GM19043 (cell line): ENCODE measurements at regions not wholly inside any gene's neighbourhood (a gene's known extent, or its start where the extent isn't known, plus 50 kb on each side); places are given as distances from the start of the nearest gene placed in this dataset.
"Not testable (repeated sequence)": the region's sequence is repeated elsewhere in the genome, so short reads cannot be mapped to it uniquely, and the experiment has no call there.

Source experiments
- ATAC-seq: cut with Tn5 transposase; IDR thresholded peaks from one replicate; pipeline ENCODE4 v1.9.1; 2021; ENCODE audit warnings: low read depth; ENCODE audit not compliant: unreplicated experiment

DNA sequence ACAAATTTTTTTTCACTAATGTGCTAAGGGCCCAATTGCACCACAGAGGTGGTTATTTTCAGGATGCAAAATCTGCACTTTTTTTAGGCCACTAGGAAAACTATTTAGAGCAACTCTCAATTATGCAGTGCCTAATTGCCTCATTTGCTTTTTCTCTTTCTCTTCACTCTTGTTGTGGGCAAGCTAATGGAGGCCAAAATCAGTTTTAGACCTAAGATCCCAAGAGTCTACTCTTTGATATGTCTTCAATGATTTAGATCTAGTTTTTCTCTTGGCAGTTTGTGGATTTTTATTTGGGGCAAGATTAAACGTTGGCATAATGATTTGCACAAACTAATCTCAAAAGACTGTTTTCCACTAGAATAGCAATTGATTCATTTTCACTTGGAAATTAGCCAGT is 1996.9 kb downstream of the LRRC4C start:
- ATAC-seq = no peak

GRCh38 chr11:39461066-39461465 is 1998.4 kb downstream of the LRRC4C start:
- no peak for ATAC-seq

DNA sequence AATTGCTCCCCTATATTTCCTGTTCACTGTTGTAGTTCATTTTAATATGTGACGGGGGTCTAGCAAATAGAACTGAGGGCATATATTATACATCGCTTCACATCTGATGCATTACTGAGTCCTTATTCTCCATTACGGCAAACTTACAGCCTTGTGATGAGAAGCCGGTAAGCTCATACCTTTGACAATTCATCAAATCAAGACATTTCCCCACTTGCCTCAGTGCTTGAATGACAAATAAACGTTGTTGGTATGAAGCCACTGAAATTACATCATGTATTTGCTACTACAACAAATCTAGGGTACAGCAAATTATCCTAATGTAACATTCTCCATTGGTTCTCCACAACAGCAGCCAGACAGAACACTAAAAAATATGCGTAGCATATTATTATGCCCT is 1999.8 kb downstream of the LRRC4C start:
- ATAC-seq = no peak

DNA sequence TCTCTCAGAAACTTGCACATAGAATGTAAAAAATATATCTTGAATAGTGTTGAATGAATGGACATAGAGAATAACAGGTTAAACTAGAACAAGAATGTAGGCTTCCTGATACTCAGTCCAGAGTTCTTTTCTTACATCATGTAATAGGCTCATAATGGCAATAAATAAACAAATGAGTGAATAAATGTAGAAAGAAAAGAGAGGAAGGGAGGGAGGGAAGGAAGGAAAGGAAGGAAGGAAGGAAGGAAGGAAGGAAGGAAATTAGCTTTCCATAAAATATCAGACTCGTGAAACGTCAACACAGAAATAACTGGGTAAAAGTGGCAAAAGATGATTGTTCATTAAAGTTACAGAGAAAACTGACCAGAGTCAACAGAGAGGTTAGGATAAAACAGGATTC is 2001.0 kb downstream of the LRRC4C start:
- ATAC-seq = no peak

DNA sequence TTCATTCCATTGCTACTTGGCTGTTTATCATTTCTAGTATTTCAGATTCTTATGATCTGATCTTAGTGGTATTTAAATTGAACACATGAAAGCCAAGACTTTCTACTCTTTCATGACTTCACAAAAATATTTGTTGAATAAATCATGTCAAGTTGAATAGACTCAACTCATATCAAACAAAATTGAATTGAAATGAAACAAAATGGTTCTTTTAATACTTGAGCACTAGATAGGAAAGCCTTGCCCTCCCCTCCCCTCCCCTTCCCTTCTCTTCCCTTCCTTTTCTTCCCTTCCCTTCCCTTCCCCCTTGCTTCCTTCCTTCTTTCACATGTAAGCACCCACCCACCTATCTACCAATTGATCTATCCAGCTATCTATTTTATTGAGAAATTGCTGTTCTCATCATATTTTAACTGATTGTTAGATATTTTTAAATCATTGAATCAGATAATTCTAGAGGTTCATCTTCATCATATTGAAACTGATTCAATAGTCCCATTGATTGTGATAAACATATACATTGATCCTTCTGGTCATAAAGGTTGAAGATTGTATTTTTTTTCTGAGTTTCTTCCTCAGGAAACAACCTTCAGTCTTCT is 2015.9 kb downstream of the LRRC4C start:
- ATAC-seq = no peak

- ATAC-seq = no peak
These were observed 2017.3 kb downstream of the LRRC4C start for GRCh38 chr11:39442177-39442576.

- no peak for ATAC-seq
These were observed 2023.8 kb downstream of the LRRC4C start for GRCh38 chr11:39435641-39436040.

DNA sequence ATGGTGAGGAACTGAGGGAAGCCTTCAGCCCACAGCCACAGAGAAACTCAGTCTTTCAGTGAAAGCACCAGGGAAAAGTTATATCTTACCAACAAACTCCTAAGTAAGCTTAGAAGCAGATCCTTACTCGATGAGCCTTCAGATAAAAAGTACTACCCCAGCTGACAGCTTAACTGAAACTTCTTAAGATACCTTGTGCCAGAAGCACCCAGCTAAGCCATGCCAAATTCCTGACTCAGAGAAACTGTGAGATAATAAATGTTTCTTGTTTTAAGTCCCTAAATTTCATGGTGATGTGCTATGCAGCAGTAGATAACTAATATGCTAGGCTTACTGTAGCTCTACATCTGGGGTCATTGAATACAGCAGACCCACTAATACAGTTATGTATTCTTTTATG is 2025.0 kb downstream of the LRRC4C start:
- ATAC-seq = no peak

GRCh38 chr11:39432929-39433328 is 2026.5 kb downstream of the LRRC4C start:
- ATAC-seq = no peak

GRCh38 chr11:39425226-39425625 is 2034.2 kb downstream of the LRRC4C start:
- no peak for ATAC-seq

DNA sequence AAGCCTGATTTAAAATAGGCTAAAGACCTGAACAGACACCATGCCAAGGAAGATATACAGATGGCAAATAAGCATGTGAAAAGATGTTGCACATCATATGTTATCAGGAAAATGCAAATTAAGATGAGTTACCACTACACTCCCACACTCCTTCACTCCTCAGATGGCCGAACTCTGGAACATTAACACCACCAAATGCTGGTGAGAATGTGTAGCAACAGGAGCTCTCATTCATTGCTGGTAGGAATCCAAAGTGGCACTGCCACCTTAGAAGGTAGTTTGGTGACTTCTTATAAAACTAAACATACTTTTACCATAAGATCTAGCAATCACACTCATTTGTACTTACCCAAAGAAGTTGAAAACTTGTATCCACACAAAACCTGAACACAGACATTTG is 2047.3 kb downstream of the LRRC4C start:
- no peak for ATAC-seq

DNA sequence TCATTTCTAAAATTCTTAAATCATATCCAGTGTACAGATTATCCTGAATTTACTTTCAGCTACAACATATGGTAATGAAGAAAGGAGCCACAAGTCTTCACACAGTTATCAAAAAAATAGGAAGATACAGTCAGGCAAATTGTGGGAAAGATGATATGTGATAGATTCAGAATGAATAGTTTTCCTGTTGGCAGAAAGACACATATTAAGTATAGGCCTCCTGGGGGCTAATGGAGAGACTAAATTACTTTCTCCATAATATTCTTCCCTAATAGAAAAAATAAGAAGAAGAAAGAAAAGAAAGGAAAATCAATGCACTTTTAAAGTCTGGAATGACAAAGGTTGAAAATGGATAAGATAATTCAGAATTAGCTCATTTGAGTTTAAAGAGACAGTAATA is 2073.5 kb downstream of the LRRC4C start:
- ATAC-seq = no peak

- no peak for ATAC-seq
These were observed 2084.3 kb downstream of the LRRC4C start for GRCh38 chr11:39374963-39375698.

DNA sequence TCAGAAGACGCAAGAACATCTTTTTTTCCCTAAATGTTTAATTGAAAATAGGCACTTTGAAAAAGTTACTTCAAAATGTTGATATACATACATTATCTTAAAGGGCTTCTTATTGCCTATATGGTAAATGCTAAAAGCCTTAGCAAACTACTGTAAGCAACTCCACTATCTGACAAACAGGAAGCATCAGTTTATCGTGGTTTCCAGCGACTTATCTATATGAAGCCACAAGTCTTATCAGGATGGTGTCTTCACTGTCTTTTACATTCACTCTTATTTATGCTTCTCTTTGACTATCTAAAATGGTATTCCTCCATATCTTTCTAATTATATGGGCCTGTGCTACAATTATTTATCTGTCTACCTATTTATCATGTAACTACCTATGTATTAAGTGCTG is 2091.9 kb downstream of the LRRC4C start:
- ATAC-seq = no peak

GRCh38 chr11:39365809-39366436 is 2093.5 kb downstream of the LRRC4C start:
- ATAC-seq = no peak

GRCh38 chr11:39363571-39363970 is 2095.9 kb downstream of the LRRC4C start:
- no peak for ATAC-seq

DNA sequence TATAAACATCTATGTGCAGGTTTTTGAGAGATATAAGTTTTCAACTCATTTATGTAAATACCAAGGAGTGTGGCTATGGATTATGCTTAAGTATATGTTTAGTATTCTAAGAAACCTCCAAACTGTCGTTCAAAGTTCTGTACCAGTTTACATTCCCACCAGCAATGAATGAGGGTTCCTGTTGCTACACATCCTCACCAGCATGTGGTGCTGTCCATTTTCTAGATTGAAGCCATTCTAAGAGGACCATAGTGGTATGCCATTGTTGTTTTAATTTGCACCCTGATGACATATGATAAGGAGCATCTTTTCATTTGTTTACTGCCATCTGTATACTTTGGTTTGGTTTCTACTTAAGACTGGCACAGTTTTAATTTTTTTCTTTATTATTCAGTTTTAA is 2097.9 kb downstream of the LRRC4C start:
- no peak for ATAC-seq

GRCh38 chr11:39345834-39346442 is 2113.5 kb downstream of the LRRC4C start:
- no peak for ATAC-seq

- no peak for ATAC-seq
These were observed 2118.0 kb downstream of the LRRC4C start for GRCh38 chr11:39341461-39341860.

- not testable (repeated sequence) for ATAC-seq
These were observed 2126.4 kb downstream of the LRRC4C start for GRCh38 chr11:39333006-39333405.

- ATAC-seq = no peak
These were observed 2132.2 kb downstream of the LRRC4C start for GRCh38 chr11:39327302-39327701.

GRCh38 chr11:39311888-39312287 is 2147.6 kb downstream of the LRRC4C start:
- ATAC-seq = not testable (repeated sequence)
